PC-9 (cell line): ENCODE measurements at regions not wholly inside any gene's neighbourhood (a gene's known extent, or its start where the extent isn't known, plus 50 kb on each side); places are given as distances from the start of the nearest gene placed in this dataset.

ENCODE experiments used
- BruUV-seq: library from RNA; stranded (reverse); fragments of 400-500 nt; replicated peaks from 2 replicates; lab custom pipeline; 2021; lab: Mats Ljungman, UMichigan
- CTCF ChIA-PET: fragments of 300-600 bp; sonication (Branson Sonifier 250); formaldehyde crosslinking; loops from one replicate; lab custom pipeline; 2022; ENCODE audit warnings: antibody characterized with exemption; lab: Charles Lee
- POLR2A ChIA-PET: fragments of 300-600 bp; sonication (Branson Sonifier 250); formaldehyde crosslinking; loops from one replicate; lab custom pipeline; 2022; ENCODE audit warnings: antibody characterized with exemption; ENCODE audit not compliant: unreplicated experiment; lab: Charles Lee
- DNase-seq, 2 experiments: peaks; one replicate each; pipeline versions ENCODE4 v3.0.0 to v3.0.0-alpha.2; 2015 to 2022; ENCODE audit warnings: mixed read lengths in 1 of 2
- H2AFZ ChIP-seq: fragments of 200-600 bp; sonication (generic); 2 replicates; pipeline ENCODE4 v1.8.1; 2017; ENCODE audit warnings: antibody characterized with exemption
- H3F3A ChIP-seq: fragments of 200-600 bp; sonication (generic); 2 replicates; pipeline ENCODE4 v1.8.1; 2017; ENCODE audit warnings: antibody characterized with exemption, mild to moderate bottlenecking, low read depth; ENCODE audit not compliant: insufficient read depth
- H3K27ac ChIP-seq: fragments of 200-600 bp; sonication (generic); 2 replicates; pipeline ENCODE4 v1.6.1; 2016; ENCODE audit warnings: mixed run types
- H3K27me3 ChIP-seq: fragments of 200-600 bp; sonication (generic); 2 replicates; pipeline ENCODE4 v1.6.1; 2016; ENCODE audit warnings: low read depth, mixed run types; ENCODE audit not compliant: insufficient read depth
- H3K36me3 ChIP-seq: fragments of 200-600 bp; sonication (generic); 2 replicates; pipeline ENCODE4 v1.6.1; 2016; ENCODE audit warnings: low read depth, mixed run types
- H3K4me1 ChIP-seq: fragments of 200-600 bp; sonication (generic); replicated peaks from 2 replicates; pipeline ENCODE4 v1.6.1; 2016; ENCODE audit warnings: mixed run types; ENCODE audit not compliant: insufficient read depth
- H3K4me2 ChIP-seq: fragments of 200-600 bp; sonication (generic); 2 replicates; pipeline ENCODE4 v1.6.1; 2017; ENCODE audit warnings: mixed run types
- H3K4me3 ChIP-seq: fragments of 200-600 bp; sonication (generic); 2 replicates; pipeline ENCODE4 v1.6.1; 2016; ENCODE audit warnings: mixed run types
- H3K79me2 ChIP-seq: fragments of 200-600 bp; sonication (generic); 2 replicates; pipeline ENCODE4 v1.6.1; 2017; ENCODE audit warnings: low read depth, mixed run types
- H3K9me2 ChIP-seq: fragments of 200-600 bp; sonication (generic); 2 replicates; pipeline ENCODE4 v1.8.1; 2017; ENCODE audit warnings: mild to moderate bottlenecking; ENCODE audit not compliant: insufficient read depth
- H3K9me3 ChIP-seq: fragments of 200-600 bp; sonication (generic); 2 replicates; pipeline ENCODE4 v1.8.1; 2016; ENCODE audit warnings: low read depth; ENCODE audit not compliant: insufficient read depth
- H4K20me1 ChIP-seq: fragments of 200-600 bp; sonication (generic); 2 replicates; pipeline ENCODE4 v1.8.1; 2017; ENCODE audit not compliant: insufficient read depth
- CTCF ChIP-seq: fragments of 200-600 bp; sonication (generic); conservative IDR thresholded peaks from 2 replicates; pipeline ENCODE4 v1.6.1; 2017; ENCODE audit warnings: mixed run types, antibody characterized with exemption, mild to moderate bottlenecking, moderate library complexity
- EZH2 ChIP-seq: fragments of 200-600 bp; sonication (generic); IDR thresholded peaks from 2 replicates; pipeline ENCODE4 v1.8.0; 2017; ENCODE audit warnings: antibody characterized with exemption, low read depth
- intact Hi-C: fragments of 100-400 bp; cut with micrococcal nuclease; formaldehyde crosslinking; loops from one replicate; pipeline ENCODE4 v1.10.0; 2022; ENCODE audit not compliant: unreplicated experiment

DNA sequence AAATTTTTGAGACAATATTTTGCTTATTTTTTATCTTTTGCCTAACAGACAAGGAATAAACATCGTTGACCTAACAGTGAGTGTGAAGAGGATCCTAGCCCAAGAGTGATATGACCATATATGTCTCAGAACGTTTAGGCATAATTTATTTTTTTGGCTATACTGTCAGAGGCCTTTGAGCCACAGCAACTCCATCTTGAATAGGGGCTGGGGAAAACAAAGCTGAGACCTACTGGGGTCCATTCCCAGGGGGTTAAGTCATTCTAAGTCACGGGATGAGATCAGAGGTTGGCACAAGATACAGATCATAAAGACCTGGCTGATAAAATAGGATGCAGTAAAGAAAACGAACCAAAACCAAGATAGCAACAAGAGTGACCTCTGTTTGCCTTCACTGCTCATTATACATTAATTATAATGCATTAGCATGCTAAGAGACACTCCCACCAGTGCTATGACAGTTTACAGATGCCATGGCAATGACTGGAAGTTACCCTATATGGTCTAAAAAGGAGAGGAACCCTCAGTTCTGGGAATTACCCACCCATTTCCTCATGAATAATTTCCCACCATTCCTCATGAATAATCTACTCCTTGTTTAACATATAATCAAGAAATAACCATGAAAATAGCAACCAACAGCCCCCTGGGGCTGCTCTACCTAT is 510.9 kb upstream of the PCDH9 start:
- Histone ChIP-seq H3K27ac (no peak overlapping the region), H3K9me2 (no peaks in the 10 kb centered on the region), H3K9me3 (no peaks in the 10 kb centered on the region), H4K20me1 (no peaks in the 10 kb centered on the region), H3K27me3 (no peaks in the 10 kb centered on the region), H2AFZ (no peak overlapping the region), H3K4me3 (no peak overlapping the region), H3K79me2 (no peaks in the 10 kb centered on the region), H3F3A (no peaks in the 10 kb centered on the region), H3K4me1 (no peaks in the 10 kb centered on the region), H3K4me2 (no peak overlapping the region), H3K36me3 (no peaks in the 10 kb centered on the region)
- intact Hi-C loops: no loop called here
- no peak for DNase-seq
- TF ChIP-seq CTCF (no peak), EZH2 (no peak)
- ChIA-PET CTCF (no interaction called here), POLR2A (no interaction called here)
- BruUV-seq: no TSS peak

- TF ChIP-seq CTCF: no peak; the same call in 1 of the 2 replicates
- TF ChIP-seq EZH2: no peak
- H3K27ac ChIP-seq: no peak overlapping the region
- no peak overlapping the region for H3K4me2 ChIP-seq
- no TSS peak for BruUV-seq
- no peak overlapping the region for H3K4me3 ChIP-seq
- no peaks in the 10 kb centered on the region for H3K36me3 ChIP-seq
- intact Hi-C loops: no loop called here
- H3K79me2 ChIP-seq: no peaks in the 10 kb centered on the region
- H3K4me1 ChIP-seq: no peaks in the 10 kb centered on the region
- no peak for DNase-seq
- no peak overlapping the region for H2AFZ ChIP-seq
- H3K9me3 ChIP-seq: no peaks in the 10 kb centered on the region
- CTCF ChIA-PET: no interaction called here
- no peaks in the 10 kb centered on the region for H3K9me2 ChIP-seq
- no peaks in the 10 kb centered on the region for H4K20me1 ChIP-seq
- no peaks in the 10 kb centered on the region for H3F3A ChIP-seq
- no peaks in the 10 kb centered on the region for H3K27me3 ChIP-seq
- POLR2A ChIA-PET: no interaction called here
Observed at GRCh38 chr13:67736646-67737420, 506.7 kb upstream of the PCDH9 start.

- Histone ChIP-seq H3K27me3 (no peaks in the 10 kb centered on the region), H3F3A (no peaks in the 10 kb centered on the region), H3K79me2 (no peaks in the 10 kb centered on the region), H3K4me2 (no peak overlapping the region), H2AFZ (no peak overlapping the region), H3K27ac (no peak overlapping the region), H3K36me3 (no peaks in the 10 kb centered on the region), H4K20me1 (no peaks in the 10 kb centered on the region), H3K4me1 (no peaks in the 10 kb centered on the region), H3K9me3 (no peaks in the 10 kb centered on the region), H3K9me2 (no peaks in the 10 kb centered on the region), H3K4me3 (no peak overlapping the region)
- no peak for DNase-seq
- intact Hi-C loops: no loop called here
- TF ChIP-seq EZH2 (no peak), CTCF (no peak)
- ChIA-PET CTCF (no interaction called here), POLR2A (no interaction called here)
- no TSS peak for BruUV-seq
Observed at GRCh38 chr13:67735651-67736050, 505.5 kb upstream of the PCDH9 start.
